NB4 (cell line): ENCODE measurements at regions not wholly inside any gene's neighbourhood (a gene's known extent, or its start where the extent isn't known, plus 50 kb on each side); places are given as distances from the start of the nearest gene placed in this dataset.

Experiments
- DNase-seq: peaks from one replicate; pipeline ENCODE4 v3.0.0; 2010; ENCODE audit warnings: low read depth
- H3K4me3 ChIP-seq: one replicate; pipeline ENCODE4 v1.5.1; 2011; ENCODE audit warnings: mild to moderate bottlenecking, low read depth, low read length, moderate library complexity
- MYC ChIP-seq: IDR thresholded peaks from 2 replicates; pipeline ENCODE4 v1.6.1; 2011; ENCODE audit warnings: low read depth, low read length
- POLR2A ChIP-seq: IDR thresholded peaks from 2 replicates; pipeline ENCODE4 v1.6.1; 2011; ENCODE audit warnings: mild to moderate bottlenecking; ENCODE audit not compliant: insufficient read length; ENCODE audit errors: extremely low read depth
- TF ChIP-seq, protein P1 (sequence below): IDR thresholded peaks from one replicate; pipeline ENCODE4 v1.5.1; 2012; ENCODE audit warnings: low read depth, low read length
- TF ChIP-seq, protein P2 (sequence below): IDR thresholded peaks from 2 replicates; pipeline ENCODE4 v1.6.1; 2011; ENCODE audit warnings: low read depth, low read length

DNA sequence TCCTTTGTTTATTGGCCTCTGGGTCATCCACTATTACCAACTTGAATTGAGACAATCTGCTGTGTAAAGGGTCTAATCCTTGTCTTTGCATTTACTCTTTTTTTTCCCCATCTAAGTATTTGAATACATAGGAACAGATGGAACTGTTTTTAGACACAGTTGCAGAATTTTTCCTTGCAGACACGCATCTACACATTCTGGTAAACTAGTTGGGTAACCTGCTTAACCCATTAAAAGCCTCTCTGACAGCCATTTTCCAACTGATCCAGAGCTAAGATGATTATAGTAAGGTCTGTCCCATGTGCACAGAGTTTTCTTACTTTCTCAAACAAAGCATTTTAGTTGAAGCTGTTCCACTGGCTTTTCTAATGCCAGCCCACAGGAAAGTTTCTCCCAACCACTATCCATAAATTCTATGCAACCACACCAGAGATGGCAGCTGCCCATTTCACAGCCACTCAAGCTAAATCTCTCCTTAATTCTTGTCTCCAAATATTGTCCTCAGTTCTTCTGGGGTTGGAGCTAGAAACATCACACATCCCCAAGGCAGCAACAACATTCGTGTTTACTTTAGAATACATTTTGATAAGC, 492.1 kb downstream of the MAFB start:
- no peak overlapping the region for H3K4me3 ChIP-seq
- DNase-seq = no peak
- TF ChIP-seq, protein P1, sequence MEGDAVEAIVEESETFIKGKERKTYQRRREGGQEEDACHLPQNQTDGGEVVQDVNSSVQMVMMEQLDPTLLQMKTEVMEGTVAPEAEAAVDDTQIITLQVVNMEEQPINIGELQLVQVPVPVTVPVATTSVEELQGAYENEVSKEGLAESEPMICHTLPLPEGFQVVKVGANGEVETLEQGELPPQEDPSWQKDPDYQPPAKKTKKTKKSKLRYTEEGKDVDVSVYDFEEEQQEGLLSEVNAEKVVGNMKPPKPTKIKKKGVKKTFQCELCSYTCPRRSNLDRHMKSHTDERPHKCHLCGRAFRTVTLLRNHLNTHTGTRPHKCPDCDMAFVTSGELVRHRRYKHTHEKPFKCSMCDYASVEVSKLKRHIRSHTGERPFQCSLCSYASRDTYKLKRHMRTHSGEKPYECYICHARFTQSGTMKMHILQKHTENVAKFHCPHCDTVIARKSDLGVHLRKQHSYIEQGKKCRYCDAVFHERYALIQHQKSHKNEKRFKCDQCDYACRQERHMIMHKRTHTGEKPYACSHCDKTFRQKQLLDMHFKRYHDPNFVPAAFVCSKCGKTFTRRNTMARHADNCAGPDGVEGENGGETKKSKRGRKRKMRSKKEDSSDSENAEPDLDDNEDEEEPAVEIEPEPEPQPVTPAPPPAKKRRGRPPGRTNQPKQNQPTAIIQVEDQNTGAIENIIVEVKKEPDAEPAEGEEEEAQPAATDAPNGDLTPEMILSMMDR = no peak
- TF ChIP-seq MYC (no peak), POLR2A (no peak)
- TF ChIP-seq, protein P2, sequence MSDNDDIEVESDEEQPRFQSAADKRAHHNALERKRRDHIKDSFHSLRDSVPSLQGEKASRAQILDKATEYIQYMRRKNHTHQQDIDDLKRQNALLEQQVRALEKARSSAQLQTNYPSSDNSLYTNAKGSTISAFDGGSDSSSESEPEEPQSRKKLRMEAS = no peak

DNA sequence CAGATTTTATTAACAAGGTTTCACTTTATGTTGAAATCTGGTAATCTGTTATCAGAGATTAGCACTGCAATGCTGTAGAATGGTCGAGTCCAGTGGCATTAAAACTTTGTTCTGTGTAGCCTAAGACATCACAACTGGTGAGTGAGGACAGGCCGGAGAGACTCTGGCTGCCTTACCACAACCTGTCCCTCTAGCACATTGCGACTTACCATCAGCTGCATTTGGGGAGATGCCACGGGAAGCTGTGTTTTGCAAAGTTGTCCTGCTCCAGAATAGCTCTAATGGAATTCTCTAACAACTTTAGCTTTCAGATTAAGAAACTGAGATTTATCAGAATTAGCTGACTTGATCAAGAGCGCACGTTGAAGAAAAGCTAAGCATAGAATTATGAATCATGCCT, 493.3 kb downstream of the MAFB start:
- TF ChIP-seq, protein P1 = no peak
- no peak for TF ChIP-seq POLR2A
- TF ChIP-seq, protein P2 = no peak
- TF ChIP-seq MYC = no peak
- no peak overlapping the region for H3K4me3 ChIP-seq
- no peak for DNase-seq

DNA sequence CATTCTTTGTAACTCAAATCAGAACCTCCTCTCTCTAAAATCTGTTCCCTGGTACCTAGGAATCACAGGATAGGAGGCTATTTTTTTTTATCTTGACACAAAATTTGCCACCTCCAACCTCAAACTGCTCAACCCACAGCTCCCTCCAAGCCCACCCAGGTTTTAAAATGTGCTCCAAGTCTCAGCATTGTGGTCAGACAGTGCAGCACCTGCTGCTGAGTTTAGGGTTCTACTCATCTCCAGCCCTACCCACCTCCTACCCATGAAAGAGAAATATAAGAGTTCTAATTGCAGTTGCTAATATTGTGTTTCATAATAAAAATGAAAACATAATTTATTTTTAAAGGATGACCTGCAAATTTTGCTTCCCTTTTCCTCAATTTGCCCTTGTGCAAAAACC, 496.5 kb downstream of the MAFB start:
- TF ChIP-seq MYC (no peak), POLR2A (no peak)
- TF ChIP-seq, protein P1 = no peak
- TF ChIP-seq, protein P2 = no peak
- no peak for DNase-seq
- no peak overlapping the region for H3K4me3 ChIP-seq

DNA sequence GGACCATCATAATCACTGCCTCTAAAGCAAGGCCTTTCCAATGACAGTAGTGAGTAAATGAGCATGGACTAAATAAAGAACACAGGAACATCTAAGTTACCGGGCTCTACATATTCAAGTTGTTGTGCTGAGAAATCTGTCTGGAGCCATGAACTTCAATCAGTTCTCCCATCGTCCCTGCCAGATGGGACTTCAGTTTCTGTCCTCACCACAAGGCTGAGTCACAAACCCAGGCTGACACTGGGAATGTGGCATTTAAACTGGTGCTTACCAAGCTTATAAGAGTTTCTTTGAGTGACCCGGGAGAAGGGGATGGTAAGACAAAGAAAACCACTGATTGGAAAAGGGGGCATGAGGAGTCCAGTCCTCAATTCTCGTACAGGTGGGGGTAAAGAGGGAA, 497.0 kb downstream of the MAFB start:
- H3K4me3 ChIP-seq = no peak overlapping the region
- TF ChIP-seq, protein P1 = no peak
- TF ChIP-seq POLR2A = no peak
- no peak for TF ChIP-seq MYC
- TF ChIP-seq, protein P2 = no peak
- DNase-seq = peak; percentile 15

DNA sequence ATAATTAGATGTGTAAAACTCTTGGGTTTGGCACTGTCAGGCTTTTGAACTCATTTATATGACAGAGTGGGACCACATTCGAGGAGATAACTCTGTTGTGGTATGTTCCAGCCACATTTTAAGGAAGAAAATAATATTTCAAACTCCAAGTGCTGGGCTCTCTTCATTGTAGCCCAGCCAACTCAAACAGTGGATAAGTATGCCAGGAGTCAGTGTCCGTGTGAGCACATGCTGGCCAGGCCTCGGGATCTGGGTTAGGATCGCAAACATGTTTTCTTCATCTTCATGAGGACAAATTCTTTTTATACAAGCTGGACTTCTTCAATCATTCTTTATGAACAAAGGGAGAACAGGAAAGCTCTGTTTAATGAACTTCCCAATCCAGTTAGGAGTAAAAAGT, 497.5 kb downstream of the MAFB start:
- TF ChIP-seq, protein P2 = no peak
- TF ChIP-seq, protein P1 = no peak
- TF ChIP-seq POLR2A (no peak), MYC (no peak)
- no peak overlapping the region for H3K4me3 ChIP-seq
- no peak for DNase-seq

DNA sequence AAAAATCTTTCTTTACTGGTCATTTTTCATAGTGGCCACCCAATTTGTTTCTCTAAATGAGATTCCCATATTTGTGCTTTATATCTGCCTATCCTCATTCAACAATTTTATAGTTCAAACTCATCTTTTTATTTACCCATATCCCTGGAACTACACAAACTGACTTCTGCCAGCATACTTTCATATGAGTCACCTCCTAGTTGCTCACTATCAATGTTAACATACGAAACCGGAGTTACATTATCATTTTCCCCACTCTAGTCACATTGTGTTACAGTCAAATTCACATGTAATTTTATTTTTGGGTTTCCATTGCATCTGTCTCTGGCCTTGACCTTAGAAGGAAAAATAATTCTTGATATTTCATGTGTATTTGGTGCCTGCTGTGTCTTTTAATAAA, 499.4 kb downstream of the MAFB start:
- no peak for DNase-seq
- H3K4me3 ChIP-seq = no peak overlapping the region
- TF ChIP-seq, protein P2 = no peak
- TF ChIP-seq, protein P1 = no peak
- TF ChIP-seq MYC (no peak), POLR2A (no peak)
